ENCODE measurements at regions not wholly inside any gene's neighbourhood (a gene's known extent, or its start where the extent isn't known, plus 50 kb on each side); places are given as distances from the start of the nearest gene placed in this dataset.

DNA sequence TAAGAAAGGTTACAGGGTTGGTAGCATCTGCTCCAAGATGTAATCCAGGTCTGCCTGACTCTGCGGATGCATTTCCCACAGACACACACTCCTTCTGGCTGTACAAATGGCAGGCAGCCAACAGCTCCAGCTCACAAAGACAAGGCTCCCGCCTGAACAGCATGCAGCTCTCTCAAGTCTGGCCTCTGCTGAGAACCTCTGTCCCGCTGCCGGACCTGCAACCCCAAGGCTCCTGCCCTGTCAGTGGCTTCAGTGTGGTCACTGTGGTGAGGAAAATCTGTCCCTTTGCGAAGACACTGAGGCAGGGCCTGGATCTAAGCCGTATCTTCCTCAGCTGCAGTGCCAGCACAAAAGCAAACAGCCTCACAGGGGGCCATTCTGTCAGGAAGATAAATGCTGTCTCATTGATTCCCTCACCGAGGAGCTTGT lies 469.3 kb upstream of the MEX3C start:
- TF ChIP-seq CTCF (IDR thresholded peaks at IDR 0.05; ENCODE audit: insufficient read depth, low read depth, low read length), result no peak
- Histone ChIP-seq H3K36me3 (ENCODE audit: control insufficient read depth, insufficient read depth, low read length) (no peaks in the 10 kb centered on the region), H3K27me3 (ENCODE audit: control insufficient read depth, insufficient read depth, low read length) (no peaks in the 10 kb centered on the region), H3K4me3 (ENCODE audit: low read depth, low read length) (no peak overlapping the region)
- ChIA-PET POLR2A (no interaction called here), CTCF (no interaction called here)
- DNase-seq (ENCODE audit: low read depth), result no peak

- no peak for DNase-seq (ENCODE audit: low read depth)
- ChIA-PET POLR2A (no interaction called here), CTCF (interaction anchor here (0.6 to 1.2 kb wide), 7 partner anchors 10 to 1008 kb away, joined by 3 to 5 read pairs (median 4); no protein-coding TSS in a partner anchor)
- Histone ChIP-seq H3K36me3 (ENCODE audit: control insufficient read depth, insufficient read depth, low read length) (no peaks in the 10 kb centered on the region), H3K27me3 (ENCODE audit: control insufficient read depth, insufficient read depth, low read length) (no peaks in the 10 kb centered on the region), H3K4me3 (ENCODE audit: low read depth, low read length) (no peak overlapping the region)
- peak; percentile 58 for TF ChIP-seq CTCF (IDR thresholded peaks at IDR 0.05; ENCODE audit: insufficient read depth, low read depth, low read length)
Measured at GRCh38 chr18:51668101-51668500, 470.6 kb upstream of the MEX3C start.

DNA sequence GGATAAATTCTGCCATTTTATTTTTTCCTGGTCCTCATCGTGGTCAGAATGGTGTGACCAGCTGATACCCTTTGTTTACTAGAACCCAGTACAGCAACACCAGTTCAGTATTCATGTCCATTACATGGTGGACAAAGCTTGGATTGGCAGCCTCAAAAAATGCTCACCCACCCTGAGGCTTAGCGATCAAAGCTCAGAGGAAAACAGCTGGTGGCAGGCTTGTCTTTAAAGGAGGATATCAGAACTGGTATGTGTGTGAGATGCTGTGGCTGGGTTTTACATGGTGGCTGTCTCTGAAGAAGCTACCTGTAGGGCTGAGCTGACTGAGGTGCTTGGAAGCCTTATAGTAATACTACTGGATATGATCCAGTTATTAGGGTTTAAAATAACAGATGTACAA lies 471.1 kb upstream of the MEX3C start:
- no peaks in the 10 kb centered on the region for H3K36me3 ChIP-seq (ENCODE audit: control insufficient read depth, insufficient read depth, low read length)
- no peak for TF ChIP-seq CTCF (IDR thresholded peaks at IDR 0.05; ENCODE audit: insufficient read depth, low read depth, low read length)
- POLR2A ChIA-PET, result no interaction called here
- no peaks in the 10 kb centered on the region for H3K27me3 ChIP-seq (ENCODE audit: control insufficient read depth, insufficient read depth, low read length)
- H3K4me3 ChIP-seq (ENCODE audit: low read depth, low read length), result no peak overlapping the region
- CTCF ChIA-PET, result interaction anchor here (0.6 to 1.2 kb wide), 7 partner anchors 10 to 1007 kb away, joined by 3 to 5 read pairs (median 4); no protein-coding TSS in a partner anchor
- DNase-seq (ENCODE audit: low read depth), result no peak

- no peaks in the 10 kb centered on the region for H3K36me3 ChIP-seq (ENCODE audit: control insufficient read depth, insufficient read depth, low read length)
- no peak overlapping the region for H3K4me3 ChIP-seq (ENCODE audit: low read depth, low read length)
- POLR2A ChIA-PET, result no interaction called here
- no peak for DNase-seq (ENCODE audit: low read depth)
- no peak for TF ChIP-seq CTCF (IDR thresholded peaks at IDR 0.05; ENCODE audit: insufficient read depth, low read depth, low read length)
- no peaks in the 10 kb centered on the region for H3K27me3 ChIP-seq (ENCODE audit: control insufficient read depth, insufficient read depth, low read length)
- CTCF ChIA-PET, result interaction anchor here (1.4 kb wide), 1 partner anchor 18 kb away, joined by 4 read pairs; no protein-coding TSS in a partner anchor
Measured at GRCh38 chr18:51686590-51686989, 489.1 kb upstream of the MEX3C start.

DNA sequence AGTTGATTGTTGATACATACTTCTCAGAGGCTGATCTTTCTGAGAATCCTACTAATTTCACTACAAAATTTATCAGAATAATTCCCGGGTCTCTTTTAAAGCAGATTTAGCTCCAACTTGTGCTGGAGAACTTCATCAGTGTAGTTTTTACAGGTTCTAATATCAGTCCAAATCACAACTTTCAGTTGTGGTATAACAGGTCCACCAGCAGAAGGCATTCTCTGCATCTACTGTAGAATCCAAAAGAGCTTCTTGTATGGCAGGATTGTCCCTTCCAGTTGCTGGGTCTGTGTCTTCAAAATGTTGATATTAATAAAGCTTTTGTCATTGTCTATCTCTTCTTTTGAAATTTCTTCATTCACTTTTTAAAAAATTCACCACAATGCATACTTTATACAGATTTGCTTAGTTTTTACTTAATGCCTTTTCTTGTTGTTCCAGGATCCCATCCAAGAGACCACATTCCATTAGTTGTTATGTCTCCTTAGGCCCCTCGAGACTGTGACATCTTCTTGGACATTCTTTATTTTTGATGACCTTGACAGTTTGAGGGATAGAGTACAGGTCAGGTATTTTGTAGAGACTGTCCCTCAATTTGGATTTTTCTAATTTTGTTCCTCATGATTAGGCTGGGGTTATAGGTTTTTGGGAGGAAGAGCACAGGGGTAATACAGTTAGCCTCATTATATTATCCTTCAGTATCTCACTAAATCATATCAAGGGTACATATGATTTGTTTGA lies 490.5 kb upstream of the MEX3C start:
- Histone ChIP-seq H3K27me3 (ENCODE audit: control insufficient read depth, insufficient read depth, low read length) (no peaks in the 10 kb centered on the region), H3K36me3 (ENCODE audit: control insufficient read depth, insufficient read depth, low read length) (no peaks in the 10 kb centered on the region), H3K4me3 (ENCODE audit: low read depth, low read length) (no peak overlapping the region)
- ChIA-PET CTCF (no interaction called here), POLR2A (no interaction called here)
- no peak for TF ChIP-seq CTCF (IDR thresholded peaks at IDR 0.05; ENCODE audit: insufficient read depth, low read depth, low read length)
- no peak for DNase-seq (ENCODE audit: low read depth)
